ENCODE measurements at regions not wholly inside any gene's neighbourhood (a gene's known extent, or its start where the extent isn't known, plus 50 kb on each side); places are given as distances from the start of the nearest gene placed in this dataset.

GRCh38 chr7:85285527-85285926 lies 98.7 kb upstream of the SEMA3D start:
- ATAC-seq (no peak), DNase-seq (no peak)
- Histone ChIP-seq H3K4me1 (no peaks in the 10 kb centered on the region), H3K27ac (no peak overlapping the region), H3K27me3 (no peaks in the 10 kb centered on the region), H3K9me3 (no peaks in the 10 kb centered on the region), H3K4me3 (no peak overlapping the region), H3K36me3 (no peaks in the 10 kb centered on the region)
- TF ChIP-seq CTCF (IDR thresholded peaks at IDR 0.05) (no peak), POLR2A (IDR thresholded peaks at IDR 0.05) (no peak)
- WGBS, 4 donors, result 51 to 59% (median 53%) methylated on average over 1 of the region's 1 CpG
- intact Hi-C loops (cut with DNase I), result loop anchor here in 1 of 10 donors (10.0 kb wide), 1 partner anchor 59 kb away; no protein-coding TSS in a partner anchor

GRCh38 chr7:85275204-85275603 lies 88.3 kb upstream of the SEMA3D start:
- 55 to 62% (median 56%) methylated on average over 5 of the region's 5 CpGs for WGBS, 4 donors
- TF ChIP-seq POLR2A (IDR thresholded peaks at IDR 0.05), result no peak
- TF ChIP-seq CTCF (IDR thresholded peaks at IDR 0.05), result no peak
- Histone ChIP-seq H3K4me3 (no peak overlapping the region), H3K27ac (no peak overlapping the region), H3K9me3 (no peaks in the 10 kb centered on the region), H3K4me1 (no peaks in the 10 kb centered on the region), H3K36me3 (no peaks in the 10 kb centered on the region), H3K27me3 (no peaks in the 10 kb centered on the region)
- intact Hi-C loops (cut with DNase I), result no loop called here
- DNase-seq (no peak), ATAC-seq (no peak)

- H3K9me3 ChIP-seq, result no peaks in the 10 kb centered on the region
- TF ChIP-seq CTCF (IDR thresholded peaks at IDR 0.05) (no peak), POLR2A (IDR thresholded peaks at IDR 0.05) (no peak)
- ATAC-seq (no peak), DNase-seq (no peak)
- no peaks in the 10 kb centered on the region for H3K27me3 ChIP-seq
- H3K27ac ChIP-seq, result no peak overlapping the region
- 54 to 63% (median 61%) methylated on average over 1 of the region's 1 CpG for whole genome bisulfite sequencing, 4 donors
- H3K4me3 ChIP-seq, result no peak overlapping the region
- intact Hi-C loops (cut with DNase I), result no loop called here
- H3K36me3 ChIP-seq, result no peaks in the 10 kb centered on the region
- no peaks in the 10 kb centered on the region for H3K4me1 ChIP-seq
These were observed 87.6 kb upstream of the SEMA3D start for GRCh38 chr7:85274454-85274853.

- Histone ChIP-seq H3K27me3 (no peaks in the 10 kb centered on the region), H3K27ac (no peak overlapping the region), H3K4me1 (no peaks in the 10 kb centered on the region), H3K9me3 (no peaks in the 10 kb centered on the region), H3K36me3 (no peaks in the 10 kb centered on the region), H3K4me3 (no peak overlapping the region)
- DNase-seq (no peak), ATAC-seq (no peak)
- intact Hi-C loops (cut with DNase I), result no loop called here
- no peak for TF ChIP-seq POLR2A (IDR thresholded peaks at IDR 0.05)
- no peak for TF ChIP-seq CTCF (IDR thresholded peaks at IDR 0.05)
- 55 to 61% (median 60%) methylated on average over 6 of the region's 6 CpGs for WGBS, 4 donors
These were observed 76.0 kb upstream of the SEMA3D start for GRCh38 chr7:85262891-85263290.

Data from heart left ventricle (tissue), 16 donors.